Bronchial epithelial cell (primary cell): ENCODE measurements at regions not wholly inside any gene's neighbourhood (a gene's known extent, or its start where the extent isn't known, plus 50 kb on each side); places are given as distances from the start of the nearest gene placed in this dataset.

Experiments used
- DNase-seq: peaks from one replicate; pipeline ENCODE4 v3.0.0-alpha.2; 2010; ENCODE audit warnings: low read depth
- FAIRE-seq: peaks from 2 replicates; lab custom pipeline; 2011; peaks lifted over from hg19 to GRCh38; lab: Jason Lieb, UNC
- H3K27me3 ChIP-seq: 2 replicates; pipeline ENCODE4 v1.5.1; 2011; ENCODE audit warnings: low read length; ENCODE audit not compliant: control insufficient read depth, insufficient read depth
- H3K36me3 ChIP-seq: 2 replicates; pipeline ENCODE4 v1.5.1; 2011; ENCODE audit warnings: low read length; ENCODE audit not compliant: control insufficient read depth, insufficient read depth
- H3K4me3 ChIP-seq: 2 replicates; pipeline ENCODE4 v1.5.1; 2011; ENCODE audit warnings: mild to moderate bottlenecking, low read depth, low read length, control low read depth
- TF ChIP-seq, protein P1 (sequence below): IDR thresholded peaks from 2 replicates; pipeline ENCODE4 v1.5.1; 2011; ENCODE audit warnings: mild to moderate bottlenecking, moderate library complexity, low read length, control low read depth, inconsistent platforms; ENCODE audit not compliant: insufficient read depth, severe bottlenecking

DNA sequence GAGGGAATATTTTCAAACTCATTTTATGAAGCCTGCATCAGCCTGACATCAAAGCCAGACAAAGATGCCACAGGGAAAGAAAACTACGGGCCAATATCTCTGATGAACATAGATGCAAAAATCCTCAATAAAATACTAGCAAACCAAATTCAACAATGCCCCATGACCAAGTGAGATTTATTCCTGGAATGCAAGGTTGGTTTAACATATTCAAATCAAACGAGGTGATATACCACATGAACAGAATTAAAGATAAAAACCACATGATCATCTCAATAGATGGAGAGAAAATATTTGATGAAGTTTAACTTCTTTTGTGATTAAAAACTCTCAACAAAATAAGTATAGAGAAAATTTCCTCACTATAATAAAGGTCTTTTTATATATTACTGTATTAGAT is 792.0 kb upstream of the ZNF608 start:
- DNase-seq (no peak), FAIRE-seq (no peak)
- TF ChIP-seq, protein P1, sequence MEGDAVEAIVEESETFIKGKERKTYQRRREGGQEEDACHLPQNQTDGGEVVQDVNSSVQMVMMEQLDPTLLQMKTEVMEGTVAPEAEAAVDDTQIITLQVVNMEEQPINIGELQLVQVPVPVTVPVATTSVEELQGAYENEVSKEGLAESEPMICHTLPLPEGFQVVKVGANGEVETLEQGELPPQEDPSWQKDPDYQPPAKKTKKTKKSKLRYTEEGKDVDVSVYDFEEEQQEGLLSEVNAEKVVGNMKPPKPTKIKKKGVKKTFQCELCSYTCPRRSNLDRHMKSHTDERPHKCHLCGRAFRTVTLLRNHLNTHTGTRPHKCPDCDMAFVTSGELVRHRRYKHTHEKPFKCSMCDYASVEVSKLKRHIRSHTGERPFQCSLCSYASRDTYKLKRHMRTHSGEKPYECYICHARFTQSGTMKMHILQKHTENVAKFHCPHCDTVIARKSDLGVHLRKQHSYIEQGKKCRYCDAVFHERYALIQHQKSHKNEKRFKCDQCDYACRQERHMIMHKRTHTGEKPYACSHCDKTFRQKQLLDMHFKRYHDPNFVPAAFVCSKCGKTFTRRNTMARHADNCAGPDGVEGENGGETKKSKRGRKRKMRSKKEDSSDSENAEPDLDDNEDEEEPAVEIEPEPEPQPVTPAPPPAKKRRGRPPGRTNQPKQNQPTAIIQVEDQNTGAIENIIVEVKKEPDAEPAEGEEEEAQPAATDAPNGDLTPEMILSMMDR = no peak
- Histone ChIP-seq H3K27me3 (no peaks in the 10 kb centered on the region), H3K4me3 (no peak overlapping the region), H3K36me3 (no peaks in the 10 kb centered on the region)

DNA sequence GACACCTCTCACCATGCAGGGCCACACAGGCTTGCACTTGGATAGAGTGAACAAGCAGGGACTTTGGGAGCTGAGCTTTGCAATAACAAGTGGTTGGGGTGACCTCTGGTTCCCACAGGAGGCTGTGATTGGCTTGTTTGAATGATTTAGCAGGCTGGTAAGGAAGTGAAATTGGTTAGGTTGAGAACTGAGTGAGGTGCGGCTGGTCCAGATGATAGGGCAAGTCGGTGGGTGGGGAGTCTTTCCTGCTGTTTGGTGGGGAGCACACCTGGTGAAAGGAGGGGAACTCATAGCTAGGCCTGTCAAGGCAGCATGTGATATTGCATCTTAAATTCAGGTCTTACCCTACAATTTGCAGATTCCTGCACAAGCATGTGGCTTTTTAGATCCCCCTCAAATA is 794.6 kb upstream of the ZNF608 start:
- DNase-seq = no peak
- no peaks in the 10 kb centered on the region for H3K27me3 ChIP-seq
- H3K36me3 ChIP-seq = no peaks in the 10 kb centered on the region
- no peak for FAIRE-seq
- H3K4me3 ChIP-seq = no peak overlapping the region
- TF ChIP-seq, protein P1 = no peak

DNA sequence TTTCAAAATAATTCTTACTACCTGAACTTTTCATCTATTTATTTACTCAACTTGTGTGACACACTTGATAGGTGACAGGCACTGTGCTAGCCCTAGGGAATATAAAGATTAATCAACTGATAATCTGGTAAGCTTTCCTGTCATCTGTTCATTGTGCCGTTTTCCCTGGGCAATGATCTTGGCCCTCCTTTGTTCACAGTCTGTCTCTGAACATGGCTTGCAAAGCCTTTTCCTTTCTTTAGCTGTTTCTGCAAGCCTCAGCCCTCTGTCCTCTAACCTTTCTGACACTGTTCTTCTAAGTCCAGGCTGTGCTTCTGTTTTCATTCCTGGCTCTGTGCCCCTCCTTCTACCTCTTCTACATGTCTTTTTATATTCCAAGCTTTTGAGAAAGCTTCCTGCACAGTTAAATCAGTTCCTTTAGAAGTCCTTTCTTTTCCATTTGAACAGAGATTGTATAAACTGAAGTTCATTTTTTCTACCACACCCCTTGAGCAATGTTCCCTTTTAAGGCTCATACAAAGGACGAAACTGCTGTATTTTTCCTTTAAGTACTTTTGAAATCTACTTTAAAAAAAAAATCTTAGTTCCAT is 803.0 kb upstream of the ZNF608 start:
- no peak for FAIRE-seq
- TF ChIP-seq, protein P1 = no peak

DNA sequence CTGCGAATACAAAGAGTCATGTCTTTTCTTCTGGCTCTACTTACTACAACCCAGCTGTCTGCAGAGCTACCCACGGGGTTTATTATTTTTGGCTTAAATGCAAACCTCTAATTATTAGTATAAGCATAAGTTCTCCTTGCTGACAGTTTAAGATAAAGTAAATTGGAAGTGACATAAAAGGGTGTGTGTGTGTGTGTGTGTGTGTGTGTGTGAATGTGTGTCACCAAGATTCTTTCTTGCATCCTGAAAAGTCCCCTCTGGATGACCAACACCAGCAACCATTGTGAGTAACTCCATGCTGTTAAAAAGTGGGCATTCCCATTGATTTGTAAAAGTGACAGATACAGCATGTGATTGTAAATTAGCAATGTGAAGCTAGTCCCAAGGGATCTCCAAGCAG is 803.8 kb upstream of the ZNF608 start:
- FAIRE-seq = no peak
- no peak for DNase-seq

More for the DNA sequence above, 803.0 kb upstream of the ZNF608 start:
- Histone ChIP-seq H3K27me3 (no peaks in the 10 kb centered on the region), H3K36me3 (no peaks in the 10 kb centered on the region), H3K4me3 (no peak overlapping the region)
- DNase-seq = no peak

DNA sequence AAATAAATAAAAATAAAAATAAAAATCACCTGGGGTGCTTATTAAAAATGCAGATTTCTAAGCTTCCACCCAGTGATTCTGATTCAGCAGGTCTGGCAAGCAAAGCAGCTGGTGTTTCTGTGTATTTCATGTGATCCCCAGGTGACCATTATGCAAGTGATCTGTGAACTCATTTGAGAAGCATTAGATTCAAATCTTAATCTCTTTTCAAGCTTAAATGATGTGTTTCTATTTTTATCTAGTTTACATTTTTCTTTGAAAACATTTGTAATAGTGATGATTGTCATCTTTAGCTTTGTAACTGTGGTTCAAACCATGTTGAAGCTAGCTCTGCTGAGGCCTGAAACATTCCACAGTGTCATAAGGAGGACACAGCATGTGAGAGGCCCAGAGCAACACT is 804.8 kb upstream of the ZNF608 start:
- H3K36me3 ChIP-seq = no peaks in the 10 kb centered on the region
- no peaks in the 10 kb centered on the region for H3K27me3 ChIP-seq
- DNase-seq (peak; percentile 23), FAIRE-seq (no peak)
- no peak overlapping the region for H3K4me3 ChIP-seq
- TF ChIP-seq, protein P1 = no peak

More for the DNA sequence above, 803.8 kb upstream of the ZNF608 start:
- Histone ChIP-seq H3K4me3 (no peak overlapping the region), H3K27me3 (no peaks in the 10 kb centered on the region), H3K36me3 (no peaks in the 10 kb centered on the region)
- TF ChIP-seq, protein P1 = no peak

DNA sequence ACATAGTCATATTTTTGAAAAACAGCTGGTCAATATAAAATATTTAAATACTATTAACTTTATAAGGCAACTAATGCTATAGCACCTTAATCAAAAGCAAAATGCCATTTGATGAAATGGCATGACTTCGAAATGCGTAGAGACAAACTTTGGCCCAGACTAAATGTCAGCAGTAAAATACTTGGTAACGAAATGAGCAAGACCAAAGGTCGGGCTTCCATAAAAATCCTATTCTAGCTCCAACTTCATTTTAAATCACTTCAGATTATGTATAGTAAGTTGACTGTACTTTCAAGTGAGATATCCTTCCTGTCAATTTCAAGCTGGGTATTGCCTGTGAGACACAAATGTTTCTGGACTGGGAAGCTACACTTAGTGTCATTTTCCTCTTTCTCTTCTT is 805.4 kb upstream of the ZNF608 start:
- TF ChIP-seq, protein P1 = no peak
- H3K36me3 ChIP-seq = no peaks in the 10 kb centered on the region

More for the DNA sequence above, 805.4 kb upstream of the ZNF608 start:
- FAIRE-seq (no peak), DNase-seq (no peak)
- Histone ChIP-seq H3K27me3 (no peaks in the 10 kb centered on the region), H3K4me3 (no peak overlapping the region)
